ENCODE measurements at regions not wholly inside any gene's neighbourhood (a gene's known extent, or its start where the extent isn't known, plus 50 kb on each side); places are given as distances from the start of the nearest gene placed in this dataset.

DNA sequence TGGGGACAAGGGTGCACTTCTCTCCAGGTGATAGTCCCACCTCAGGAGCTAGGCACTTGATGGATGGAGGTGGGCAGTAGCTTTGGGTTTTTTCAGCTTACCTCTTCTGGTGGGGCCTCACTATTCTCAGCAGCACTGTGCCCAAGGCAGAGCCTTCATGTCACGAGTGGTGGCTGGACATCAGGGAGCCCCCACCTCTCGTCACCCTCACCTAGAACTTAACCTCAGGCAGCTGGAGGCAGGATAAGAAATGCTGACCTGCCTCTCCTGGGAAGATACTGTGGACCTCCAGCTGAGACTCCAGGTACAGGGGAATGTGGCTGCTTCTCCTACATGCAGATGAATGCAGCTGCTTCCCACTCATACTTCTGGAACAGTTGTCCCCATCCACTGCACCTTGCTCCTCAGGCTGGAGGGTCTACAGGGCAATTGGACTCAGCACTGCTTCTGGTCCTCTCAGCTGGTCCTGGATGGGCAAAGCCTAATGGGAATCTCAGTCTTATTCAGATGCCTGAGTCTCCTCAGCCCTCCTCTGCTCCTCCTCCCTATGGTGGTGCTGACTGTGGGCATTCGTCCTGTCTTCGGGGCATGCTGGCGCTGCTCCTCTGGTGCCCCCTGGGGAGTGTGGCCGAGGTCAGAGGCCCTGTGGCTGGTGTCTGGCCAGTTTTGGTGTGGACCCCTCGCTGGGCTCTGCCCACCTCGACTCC, 129.9 kb downstream of the KLF13 start:
- no peak for DNase-seq (ENCODE audit: low read depth)

DNA sequence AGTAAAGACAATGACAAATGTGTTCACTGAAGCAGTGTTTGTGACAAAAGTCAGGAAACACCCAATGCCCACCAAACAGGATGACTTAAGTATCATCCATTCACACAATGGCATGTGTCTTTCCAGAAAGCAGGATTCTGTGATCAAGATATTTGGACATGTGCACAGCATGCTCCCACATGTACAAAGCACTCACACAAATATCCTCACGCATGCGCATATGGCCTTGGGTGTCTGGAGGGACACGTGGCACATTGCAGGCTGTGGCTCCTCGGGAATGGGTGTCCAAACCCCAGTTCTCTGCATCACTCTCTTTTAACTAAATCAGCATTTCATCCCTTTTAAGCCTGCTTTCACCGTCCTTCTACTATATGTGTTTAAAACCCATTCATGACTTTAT, 130.5 kb downstream of the KLF13 start:
- DNase-seq (ENCODE audit: low read depth): no peak

DNA sequence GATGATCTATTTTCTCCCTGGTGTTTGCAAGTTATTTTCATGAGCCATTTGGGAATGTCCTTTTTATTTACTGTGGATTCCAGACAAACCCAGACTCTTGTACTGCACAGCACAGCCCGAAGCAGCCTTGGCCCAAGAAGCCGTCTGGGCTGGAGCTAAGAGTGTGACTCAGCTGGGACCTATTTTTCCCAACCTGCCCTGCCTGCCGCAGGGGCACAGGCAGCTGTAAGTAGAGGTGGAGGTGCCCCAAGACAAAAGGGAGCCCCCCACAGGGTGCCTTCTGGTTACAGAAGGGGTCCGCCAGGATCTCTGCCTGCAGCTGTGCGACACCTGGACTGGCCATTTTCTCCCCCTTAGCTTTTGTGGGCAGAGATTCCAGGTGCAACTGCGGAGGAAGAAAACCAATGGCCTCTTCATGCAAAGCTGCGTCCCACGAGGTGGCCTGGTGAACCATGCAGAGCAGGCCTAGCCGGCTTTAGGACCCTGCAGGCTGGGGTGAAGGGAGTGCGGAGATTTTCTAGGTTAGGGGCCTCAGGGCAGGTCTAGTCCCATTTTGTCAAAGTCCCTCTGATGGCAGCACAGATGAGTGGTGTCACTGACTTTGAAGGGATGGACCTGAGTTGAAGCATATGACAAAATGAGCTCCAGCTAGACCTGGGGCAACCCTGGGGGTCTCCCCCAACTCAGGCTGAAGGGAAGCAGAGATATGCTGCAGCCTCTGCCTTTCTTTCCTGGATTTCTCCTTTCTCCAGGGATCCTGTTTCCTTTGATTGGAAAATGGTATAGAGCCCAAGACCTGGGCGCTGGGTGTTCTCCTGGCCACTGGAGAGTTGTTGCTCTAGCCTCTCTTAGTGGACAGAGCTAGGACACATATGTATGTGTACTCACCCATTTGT, 131.2 kb downstream of the KLF13 start:
- DNase-seq (ENCODE audit: low read depth): no peak

DNA sequence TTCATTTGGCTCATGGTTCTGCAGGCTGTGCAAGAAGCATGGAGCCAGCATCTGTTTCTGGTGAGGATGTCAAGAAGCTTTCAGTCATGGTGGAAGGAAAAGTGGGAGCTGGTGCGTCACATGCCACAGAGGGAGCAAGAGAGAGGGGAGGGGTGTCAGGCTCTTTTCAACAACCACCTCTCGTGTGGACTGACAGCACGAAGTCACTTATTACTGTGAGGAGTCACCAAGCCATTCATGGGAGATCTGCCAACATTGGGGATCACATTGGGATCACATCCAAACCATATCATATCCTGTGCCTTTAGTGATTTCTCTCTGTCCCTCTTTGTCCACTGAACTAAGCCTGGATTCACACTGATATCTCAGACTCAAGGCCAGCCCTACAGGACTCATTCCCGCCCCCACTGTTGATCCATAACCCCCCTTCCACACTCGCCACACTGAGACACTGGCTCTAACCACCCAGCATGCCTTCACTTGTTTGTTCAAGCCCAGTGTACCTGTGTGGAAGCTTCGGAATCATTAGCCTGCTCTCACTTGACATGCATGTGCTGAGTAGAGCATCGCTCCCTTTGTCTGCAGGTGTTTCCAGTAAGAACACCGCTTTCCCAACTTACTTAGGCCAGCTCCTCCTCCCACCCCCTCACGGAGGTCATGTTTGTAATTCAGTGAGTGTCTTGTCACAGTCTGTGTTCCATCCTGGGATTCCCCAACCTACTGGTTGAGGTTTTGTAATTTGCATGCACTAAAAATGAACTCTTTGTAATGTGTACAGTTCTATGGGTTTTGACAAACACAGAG, 132.2 kb downstream of the KLF13 start:
- DNase-seq (ENCODE audit: low read depth): no peak

DNA sequence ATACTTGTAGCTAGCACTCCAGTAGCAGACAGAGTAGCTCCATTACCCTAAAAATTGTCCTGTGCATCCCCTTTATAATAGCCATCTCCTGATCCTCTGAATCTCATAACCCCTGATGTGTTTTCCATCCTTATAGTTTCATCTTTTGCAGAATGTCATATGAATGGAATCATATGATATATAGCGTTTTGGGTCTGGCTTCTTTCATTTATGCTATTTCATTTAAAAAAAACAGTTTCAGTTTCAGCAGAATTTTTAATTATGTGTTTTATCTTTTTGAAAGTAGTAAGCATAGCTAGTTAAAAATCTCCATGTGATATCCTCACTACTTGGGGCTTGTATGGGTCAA, 132.7 kb downstream of the KLF13 start:
- no peak for DNase-seq (ENCODE audit: low read depth)

DNA sequence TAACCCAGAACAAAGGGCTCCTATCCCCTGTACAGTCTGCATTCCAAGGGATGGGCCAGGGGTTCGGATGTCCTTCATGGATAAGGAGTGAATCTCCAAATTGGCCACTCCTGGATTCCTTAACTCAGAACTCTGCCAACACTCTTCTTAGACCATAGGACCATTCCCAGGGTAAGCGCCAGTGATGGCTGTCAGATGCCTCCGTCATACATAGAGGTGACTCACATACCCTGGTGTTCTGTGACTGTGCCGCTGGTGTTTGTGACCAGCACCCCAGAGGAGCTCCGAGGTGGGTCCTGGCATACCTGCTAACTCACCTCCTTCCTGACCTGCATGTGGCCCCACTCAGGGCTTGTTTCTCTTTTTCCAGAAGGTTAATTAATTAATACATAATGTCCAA, 134.7 kb downstream of the KLF13 start:
- DNase-seq (ENCODE audit: low read depth): no peak

DNA sequence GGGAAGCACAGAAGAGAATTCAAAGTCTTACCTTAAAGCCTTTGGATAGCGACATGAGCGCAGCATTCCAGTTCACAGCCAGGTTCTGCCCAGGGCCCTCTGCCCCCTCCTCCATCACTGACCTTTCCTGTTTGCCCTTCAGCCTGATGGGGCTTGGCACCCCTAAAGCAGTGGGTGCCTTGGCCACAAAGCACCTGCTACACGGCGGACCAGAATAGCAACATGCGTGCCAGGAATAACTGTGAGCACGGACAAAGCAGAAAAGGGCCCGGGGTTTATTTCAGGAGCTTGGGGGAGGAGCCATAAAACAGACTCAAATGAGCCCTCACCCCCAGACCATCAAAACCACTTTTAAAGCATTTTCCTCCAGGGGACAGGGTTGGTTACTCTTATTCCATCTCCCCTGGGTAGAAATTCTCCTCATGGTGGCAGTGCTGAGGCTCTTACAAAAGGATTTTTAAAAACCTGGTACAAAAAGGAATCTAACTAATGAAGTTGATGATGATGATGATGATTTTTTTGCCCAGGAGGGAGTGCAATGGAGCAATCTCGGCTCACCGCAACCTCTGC, 135.4 kb downstream of the KLF13 start:
- DNase-seq (ENCODE audit: low read depth): peak; percentile 57

DNA sequence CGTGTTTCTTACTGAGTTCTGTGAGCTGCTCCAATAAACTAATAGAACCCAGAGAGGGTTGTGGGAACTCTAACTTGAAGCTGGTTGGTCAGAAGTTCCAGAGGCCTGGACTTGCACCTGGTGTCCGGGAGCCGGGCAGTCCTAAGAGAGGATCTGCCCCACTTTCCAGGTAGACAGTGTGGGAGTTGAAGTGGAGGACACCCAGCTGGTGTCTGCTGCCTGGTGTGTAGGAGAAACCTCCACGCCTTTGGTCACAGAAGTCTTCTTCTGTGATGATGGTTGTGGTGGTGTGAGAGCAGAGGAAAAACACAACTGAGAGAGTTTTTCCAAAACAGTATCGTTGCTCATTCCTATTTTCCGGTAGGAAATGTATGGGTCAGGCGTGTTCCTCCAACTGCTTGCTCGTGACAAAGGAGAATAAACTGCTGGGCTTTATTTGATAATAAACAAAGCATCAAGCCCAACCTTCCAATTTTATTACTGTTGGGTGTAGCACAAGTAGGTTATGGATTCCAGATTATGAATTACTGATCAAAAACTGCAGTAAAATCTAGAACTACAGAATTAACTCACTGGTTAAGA, 137.0 kb downstream of the KLF13 start:
- DNase-seq (ENCODE audit: low read depth): no peak

DNA sequence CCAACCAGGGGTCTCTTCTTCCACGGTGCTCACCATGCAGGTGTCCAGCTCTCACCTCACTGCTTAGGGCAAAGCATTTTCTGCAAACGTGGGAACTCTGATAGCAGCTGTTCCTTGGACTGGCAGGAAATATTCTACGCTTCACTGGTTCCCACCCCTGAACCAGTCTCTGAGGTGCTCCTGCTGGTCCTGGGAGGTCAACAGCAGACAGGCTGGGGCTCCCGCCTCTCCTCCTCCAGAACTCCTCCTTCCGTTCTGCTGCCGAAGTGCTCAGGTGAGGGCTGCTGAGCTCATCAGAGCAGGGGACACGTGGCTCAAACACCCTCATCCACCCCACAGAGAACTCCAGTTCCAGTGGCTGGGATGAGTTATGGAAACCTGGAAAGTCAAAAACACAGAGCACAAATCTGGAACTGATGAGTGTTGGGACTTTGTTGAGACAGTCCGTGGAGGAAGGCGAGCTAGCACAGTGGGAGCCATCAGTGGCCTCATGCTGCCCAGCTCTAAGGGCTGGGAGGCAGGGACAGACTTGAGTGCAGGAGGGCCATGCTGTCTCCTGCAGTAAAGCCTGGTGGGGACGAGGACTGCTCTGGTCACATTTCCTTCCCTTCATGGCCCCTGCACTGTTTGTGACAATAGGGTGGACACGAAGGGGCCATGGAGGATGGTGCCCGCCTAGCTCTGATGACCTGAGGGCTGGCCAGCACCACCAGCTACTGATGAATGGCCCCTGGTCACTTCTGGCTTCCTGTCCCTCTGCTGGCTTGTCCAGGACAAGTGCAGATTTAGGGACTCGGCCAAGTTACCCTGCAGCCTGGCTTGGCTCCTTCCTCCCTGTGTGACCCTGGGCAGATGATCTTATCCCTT, 137.8 kb downstream of the KLF13 start:
- no peak for DNase-seq (ENCODE audit: low read depth)

DNA sequence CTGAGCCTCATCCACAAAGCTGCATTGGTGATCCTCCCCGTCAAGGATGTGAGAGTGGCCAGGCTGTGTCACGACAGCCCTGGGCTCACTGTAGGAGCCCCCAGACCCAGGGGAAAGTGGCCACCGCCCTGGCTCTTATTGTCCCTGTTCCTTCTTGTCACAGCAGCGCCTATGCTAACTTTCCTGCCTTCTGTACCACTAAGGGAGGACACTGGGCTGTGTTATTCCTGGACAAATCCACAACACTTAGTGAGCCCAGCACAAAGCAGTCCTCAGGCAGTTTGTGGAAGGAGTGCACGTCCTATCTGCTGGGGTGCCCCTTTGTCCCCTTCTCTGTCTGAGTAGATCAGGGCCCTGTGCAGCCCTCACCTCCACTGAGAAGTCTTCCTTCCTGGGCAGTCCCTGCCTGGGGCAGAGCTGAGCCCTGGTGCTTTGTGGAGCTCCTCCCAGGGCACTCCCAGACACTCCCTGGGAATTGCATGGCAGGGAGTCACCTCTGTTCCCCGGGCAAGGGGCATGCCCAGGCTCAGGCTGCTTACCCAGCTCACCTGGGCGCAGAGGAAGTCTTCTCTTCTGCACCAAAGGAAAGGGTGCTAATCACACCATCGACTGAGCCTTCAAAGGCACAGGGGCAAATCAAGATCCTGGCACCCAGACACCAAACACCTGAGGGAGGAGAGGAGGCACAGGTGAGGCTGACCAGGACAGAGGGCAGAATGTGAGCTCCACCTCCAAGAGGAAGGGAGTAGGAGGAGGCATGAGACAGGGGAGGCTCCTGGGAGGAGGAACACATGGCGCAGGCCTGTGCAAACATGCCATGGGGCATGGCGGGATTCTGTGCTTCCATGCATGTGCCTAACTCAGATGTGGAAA, 138.7 kb downstream of the KLF13 start:
- DNase-seq (ENCODE audit: low read depth): no peak

DNA sequence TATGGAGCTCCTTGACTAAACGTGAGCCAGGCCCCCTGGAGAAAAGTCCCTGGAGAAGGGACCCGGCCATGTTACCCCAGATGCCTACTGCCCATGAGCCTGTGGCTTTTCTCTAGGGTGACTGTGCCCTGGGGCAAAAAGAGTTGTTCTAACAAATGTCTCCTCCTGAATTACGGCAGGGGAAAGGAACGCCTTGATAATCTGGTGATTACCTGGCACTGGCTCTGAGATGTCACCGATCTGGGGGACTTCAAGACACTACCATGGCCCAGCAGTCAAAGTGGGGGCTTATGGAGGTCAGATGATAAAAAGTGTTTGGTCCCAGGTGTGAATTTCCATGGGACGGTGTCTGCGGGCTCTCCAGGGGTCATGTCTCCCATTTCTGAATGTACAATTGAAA, 140.7 kb downstream of the KLF13 start:
- no peak for DNase-seq (ENCODE audit: low read depth)

DNA sequence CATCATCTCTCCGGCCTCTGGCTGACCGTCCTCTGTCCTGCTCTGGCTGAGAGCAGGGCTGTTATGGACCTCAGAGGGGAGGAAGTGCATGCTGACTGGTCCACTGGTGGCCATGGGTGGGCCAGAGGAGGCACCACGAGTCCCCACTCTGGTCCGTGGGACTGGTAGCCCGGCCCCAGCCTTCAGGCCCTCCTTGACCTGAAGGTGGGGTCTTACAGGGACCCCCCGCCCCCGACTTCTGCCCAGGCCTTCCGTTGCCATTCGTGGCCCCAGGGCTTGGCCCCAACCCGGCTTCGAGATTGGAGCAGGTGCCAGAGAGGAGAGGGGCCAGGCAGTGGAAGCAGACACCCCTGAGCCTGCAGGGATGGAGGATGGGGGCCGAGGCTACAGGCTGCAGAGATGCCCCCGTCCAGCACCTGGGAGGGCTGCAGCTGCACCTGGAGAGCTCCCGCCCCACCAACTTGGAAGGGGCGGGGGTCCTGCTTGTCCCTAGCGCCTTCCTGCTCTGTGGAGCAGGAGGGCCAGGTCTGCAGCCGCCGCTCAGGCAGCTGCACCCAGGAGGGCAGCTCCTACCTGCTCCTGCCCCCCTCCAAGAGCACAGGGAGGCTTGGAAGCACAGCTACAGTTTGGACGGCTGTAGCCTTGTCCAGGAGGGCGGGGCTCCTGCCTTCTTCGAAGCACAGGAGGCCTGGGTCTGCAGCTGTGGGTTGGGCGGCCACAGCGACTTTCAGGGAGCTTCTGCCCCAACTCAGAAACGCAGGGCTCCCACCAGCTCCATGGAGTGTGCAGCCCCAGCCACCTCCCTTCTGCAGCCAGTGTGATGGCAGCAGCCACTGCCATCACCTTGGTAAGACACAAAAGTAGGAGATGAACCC, 142.5 kb downstream of the KLF13 start:
- no peak for DNase-seq (ENCODE audit: low read depth)

DNA sequence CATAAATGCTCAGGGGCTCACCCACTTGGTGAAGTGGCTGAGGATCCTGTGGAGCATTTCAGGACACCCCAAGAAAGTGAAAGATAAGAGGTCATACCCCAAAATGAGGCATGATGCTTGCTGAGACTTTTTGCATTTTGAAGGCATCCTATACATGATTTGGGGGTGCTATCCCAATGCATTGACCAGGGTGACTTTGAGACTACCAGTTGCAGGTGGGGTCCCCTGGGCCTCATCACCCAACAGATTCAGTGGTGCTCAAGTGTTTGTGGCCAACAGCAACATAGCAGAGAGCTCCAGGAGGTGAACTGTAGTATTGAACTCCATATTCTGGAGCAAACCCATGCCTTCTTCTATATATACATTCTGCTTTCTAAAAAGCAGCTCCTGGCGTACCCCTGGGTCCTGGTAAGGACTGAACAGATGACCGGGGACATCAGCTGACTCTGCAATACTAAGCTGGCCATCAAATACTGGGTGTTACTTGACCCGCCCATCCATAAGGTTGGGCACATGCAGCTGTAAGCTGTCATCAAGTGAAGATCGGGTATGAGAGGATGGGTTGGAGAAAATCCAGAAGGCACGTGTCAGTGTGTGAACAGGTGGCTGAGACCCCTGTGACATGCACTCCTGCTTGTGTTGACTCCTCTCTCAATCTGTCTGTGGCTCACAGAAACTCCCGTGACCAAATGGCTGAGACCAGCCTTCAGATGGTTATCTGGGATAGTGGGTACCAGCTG, 143.3 kb downstream of the KLF13 start:
- no peak for DNase-seq (ENCODE audit: low read depth)

DNA sequence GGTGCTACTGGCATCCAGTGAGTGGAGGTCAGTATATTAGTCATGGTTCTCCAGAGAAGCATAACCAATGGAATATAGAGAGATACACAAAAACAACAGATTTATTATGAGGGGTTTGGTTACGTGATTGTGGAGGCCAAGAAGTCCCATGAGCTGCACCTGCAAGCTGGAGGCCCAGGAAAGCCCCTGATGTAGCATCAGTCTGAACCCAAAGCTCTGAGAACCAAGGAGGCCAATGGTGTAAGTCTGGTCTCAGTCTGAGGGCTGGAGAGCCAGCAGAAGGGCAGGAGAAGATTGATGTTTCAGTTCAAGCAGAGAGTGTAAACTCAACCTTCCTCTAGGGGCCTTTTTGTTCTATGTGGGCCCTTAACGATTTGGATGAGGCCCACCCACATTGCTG, 144.1 kb downstream of the KLF13 start:
- no peak for DNase-seq (ENCODE audit: low read depth)

DNA sequence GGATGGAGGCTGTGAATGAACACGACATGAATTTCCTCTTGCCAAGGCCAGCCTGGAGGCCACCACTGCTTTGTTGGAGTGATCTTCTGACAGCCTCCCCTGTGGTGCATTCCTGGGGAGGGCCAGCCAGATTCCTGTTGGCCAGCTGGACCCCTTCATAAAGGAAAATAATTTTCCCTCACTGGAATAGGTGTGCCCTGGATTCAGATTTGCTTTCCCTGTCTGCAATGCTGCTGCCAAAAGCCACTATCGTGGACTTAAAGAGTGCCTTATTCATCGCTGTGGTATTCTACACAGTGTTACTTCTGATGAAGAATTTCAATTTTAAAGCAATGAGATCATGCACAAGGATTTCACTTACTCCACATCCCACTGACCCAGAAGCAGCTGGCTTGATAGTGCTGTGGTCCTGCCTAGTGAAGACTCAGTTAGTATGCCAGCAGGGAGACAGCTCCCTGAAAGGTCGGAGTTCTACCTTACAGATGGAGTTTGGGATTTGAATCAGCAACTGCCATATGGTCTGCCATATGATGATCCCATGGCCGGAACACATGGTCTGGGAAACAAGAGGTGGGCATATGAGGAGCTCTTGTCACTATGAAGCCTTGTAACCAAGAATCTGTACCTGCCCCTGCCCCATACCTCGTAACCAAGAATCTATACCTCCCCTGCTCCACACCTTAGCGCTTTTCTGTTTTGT, 145.2 kb downstream of the KLF13 start:
- peak; percentile 72 for DNase-seq (ENCODE audit: low read depth)

DNA sequence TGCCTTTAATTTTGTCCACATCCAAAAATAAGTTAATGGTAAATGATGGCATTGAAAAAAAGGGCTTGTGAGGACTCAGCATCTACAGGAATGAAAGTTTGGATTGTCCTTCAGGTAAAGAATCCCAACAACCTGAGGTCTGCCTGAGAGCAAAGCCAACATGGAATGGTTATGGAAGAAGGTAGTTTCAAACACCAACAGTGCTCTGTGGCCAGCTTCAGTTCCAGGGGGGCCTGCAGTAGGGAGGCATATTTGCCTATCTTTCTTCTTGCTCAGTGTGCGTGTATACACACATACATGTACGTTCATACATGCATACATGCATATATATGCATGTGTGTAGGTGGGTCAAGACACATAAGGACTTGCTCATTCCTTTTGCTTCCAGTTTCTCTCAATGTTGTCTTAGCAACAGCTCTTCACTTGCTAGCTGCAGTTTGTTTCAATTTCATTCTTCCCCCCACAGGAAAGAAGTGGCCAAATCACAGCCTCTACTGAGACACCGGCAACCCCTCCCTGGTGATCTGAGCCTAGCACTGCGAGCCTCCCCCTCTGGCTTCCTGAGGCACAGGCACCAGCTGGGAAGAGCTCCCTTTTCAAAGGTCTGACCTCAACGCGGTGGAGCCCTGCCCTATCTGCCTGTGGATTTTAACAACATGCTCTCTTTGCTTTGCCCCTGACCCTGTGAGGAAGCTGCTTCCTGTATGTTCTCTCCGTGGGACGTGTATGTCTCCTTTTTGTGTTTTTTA, 146.2 kb downstream of the KLF13 start:
- peak; percentile 46 for DNase-seq (ENCODE audit: low read depth)
